MM.1S (cell line): ENCODE measurements at regions not wholly inside any gene's neighbourhood (a gene's known extent, or its start where the extent isn't known, plus 50 kb on each side); places are given as distances from the start of the nearest gene placed in this dataset.

Experiments used
- EZH2 ChIP-seq: fragments of 300-600 bp; sonication (generic); optimal IDR thresholded peaks from 2 replicates; pipeline ENCODE3; 2017; ENCODE audit warnings: low read depth, mild to moderate bottlenecking, antibody characterized with exemption, low read length, mixed read lengths
- EZH2phosphoT487 ChIP-seq: fragments of 300-600 bp; sonication (generic); IDR thresholded peaks from 2 replicates; pipeline ENCODE4 v1.6.1; 2018; ENCODE audit warnings: antibody characterized with exemption, low read length
- TF ChIP-seq, protein P1 (sequence below): fragments of 300-600 bp; sonication (generic); IDR thresholded peaks from 2 replicates; pipeline ENCODE4 v1.5.1; 2016; ENCODE audit warnings: antibody characterized with exemption, low read length, mixed read lengths

- TF ChIP-seq EZH2phosphoT487 (no peak), EZH2 (no peak)
- TF ChIP-seq, protein P1, sequence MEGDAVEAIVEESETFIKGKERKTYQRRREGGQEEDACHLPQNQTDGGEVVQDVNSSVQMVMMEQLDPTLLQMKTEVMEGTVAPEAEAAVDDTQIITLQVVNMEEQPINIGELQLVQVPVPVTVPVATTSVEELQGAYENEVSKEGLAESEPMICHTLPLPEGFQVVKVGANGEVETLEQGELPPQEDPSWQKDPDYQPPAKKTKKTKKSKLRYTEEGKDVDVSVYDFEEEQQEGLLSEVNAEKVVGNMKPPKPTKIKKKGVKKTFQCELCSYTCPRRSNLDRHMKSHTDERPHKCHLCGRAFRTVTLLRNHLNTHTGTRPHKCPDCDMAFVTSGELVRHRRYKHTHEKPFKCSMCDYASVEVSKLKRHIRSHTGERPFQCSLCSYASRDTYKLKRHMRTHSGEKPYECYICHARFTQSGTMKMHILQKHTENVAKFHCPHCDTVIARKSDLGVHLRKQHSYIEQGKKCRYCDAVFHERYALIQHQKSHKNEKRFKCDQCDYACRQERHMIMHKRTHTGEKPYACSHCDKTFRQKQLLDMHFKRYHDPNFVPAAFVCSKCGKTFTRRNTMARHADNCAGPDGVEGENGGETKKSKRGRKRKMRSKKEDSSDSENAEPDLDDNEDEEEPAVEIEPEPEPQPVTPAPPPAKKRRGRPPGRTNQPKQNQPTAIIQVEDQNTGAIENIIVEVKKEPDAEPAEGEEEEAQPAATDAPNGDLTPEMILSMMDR: no peak
Measured at GRCh38 chr21:27301220-27301619, 334.3 kb upstream of the ADAMTS5 start.
